ENCODE measurements at regions not wholly inside any gene's neighbourhood (a gene's known extent, or its start where the extent isn't known, plus 50 kb on each side); places are given as distances from the start of the nearest gene placed in this dataset.

GRCh38 chr7:131919920-131920709, 363.7 kb upstream of the PODXL start:
- DNase-seq (ENCODE audit: low spot score) (no peak), ATAC-seq (no peak)
- intact Hi-C loops (cut with DNase I), result no loop called here

GRCh38 chr7:131911112-131911511, 354.7 kb upstream of the PODXL start:
- intact Hi-C loops (cut with DNase I), result no loop called here
- ATAC-seq, result no peak
- DNase-seq (ENCODE audit: low spot score), result no peak

- intact Hi-C loops (cut with DNase I), result no loop called here
- ATAC-seq (no peak), DNase-seq (ENCODE audit: low spot score) (no peak)
Observed at GRCh38 chr7:131909151-131909768, 352.8 kb upstream of the PODXL start.

GRCh38 chr7:131908714-131909113, 352.3 kb upstream of the PODXL start:
- ATAC-seq (no peak), DNase-seq (ENCODE audit: low spot score) (no peak)
- intact Hi-C loops (cut with DNase I), result no loop called here

- intact Hi-C loops (cut with DNase I), result no loop called here
- no peak for DNase-seq (ENCODE audit: low spot score)
- no peak for ATAC-seq
Observed at GRCh38 chr7:131905471-131905973, 349.1 kb upstream of the PODXL start.

- ATAC-seq (no peak), DNase-seq (ENCODE audit: low spot score) (no peak)
- intact Hi-C loops (cut with DNase I), result no loop called here
Observed at GRCh38 chr7:131904760-131905327, 348.4 kb upstream of the PODXL start.

- intact Hi-C loops (cut with DNase I), result no loop called here
- DNase-seq (ENCODE audit: low spot score), result no peak
- no peak for ATAC-seq
Observed at GRCh38 chr7:131903315-131903714, 346.9 kb upstream of the PODXL start.

GRCh38 chr7:131900785-131901287, 344.4 kb upstream of the PODXL start:
- intact Hi-C loops (cut with DNase I), result no loop called here
- ATAC-seq (no peak), DNase-seq (ENCODE audit: low spot score) (no peak)

- DNase-seq (ENCODE audit: low spot score) (no peak), ATAC-seq (no peak)
- intact Hi-C loops (cut with DNase I), result no loop called here
Observed at GRCh38 chr7:131899271-131900030, 343.0 kb upstream of the PODXL start.

- ATAC-seq, result no peak
- intact Hi-C loops (cut with DNase I), result no loop called here
- no peak for DNase-seq (ENCODE audit: low spot score)
Observed at GRCh38 chr7:131898418-131898817, 342.0 kb upstream of the PODXL start.

- DNase-seq (ENCODE audit: low spot score) (no peak), ATAC-seq (no peak)
- intact Hi-C loops (cut with DNase I), result no loop called here
Observed at GRCh38 chr7:131897790-131898165, 341.4 kb upstream of the PODXL start.

- intact Hi-C loops (cut with DNase I), result no loop called here
- no peak for ATAC-seq
- DNase-seq (ENCODE audit: low spot score), result no peak
Observed at GRCh38 chr7:131897016-131897789, 340.8 kb upstream of the PODXL start.

GRCh38 chr7:131896165-131896863, 339.9 kb upstream of the PODXL start:
- ATAC-seq (no peak), DNase-seq (ENCODE audit: low spot score) (no peak)
- intact Hi-C loops (cut with DNase I), result no loop called here

- DNase-seq (ENCODE audit: low spot score), result no peak
- intact Hi-C loops (cut with DNase I), result no loop called here
- no peak for ATAC-seq
Observed at GRCh38 chr7:131895541-131896164, 339.2 kb upstream of the PODXL start.

- no peak for ATAC-seq
- DNase-seq (ENCODE audit: low spot score), result no peak
- intact Hi-C loops (cut with DNase I), result no loop called here
Observed at GRCh38 chr7:131893631-131894340, 337.4 kb upstream of the PODXL start.

- intact Hi-C loops (cut with DNase I), result no loop called here
- peak; percentile 58 for ATAC-seq
- no peak for DNase-seq (ENCODE audit: low spot score)
Observed at GRCh38 chr7:131890176-131890575, 333.7 kb upstream of the PODXL start.

GRCh38 chr7:131889572-131890150, 333.2 kb upstream of the PODXL start:
- intact Hi-C loops (cut with DNase I), result no loop called here
- ATAC-seq (no peak), DNase-seq (ENCODE audit: low spot score) (no peak)

Data from sciatic nerve (tissue), 2 donors.